GM23338 (cell line): ENCODE measurements at regions not wholly inside any gene's neighbourhood (a gene's known extent, or its start where the extent isn't known, plus 50 kb on each side); places are given as distances from the start of the nearest gene placed in this dataset.

Experiments
- ATAC-seq: fragments of 200-7000 bp; cut with Tn5 transposase; 3 replicates; pipeline ENCODE4 v1.9.1; 2020
- DNase-seq: peaks from one replicate; pipeline ENCODE4 v3.0.0-alpha.2; 2015; ENCODE audit warnings: low spot score
- H2AFZ ChIP-seq: fragments of 200-600 bp; sonication (generic); 2 replicates; pipeline ENCODE4 v1.8.0; 2016; ENCODE audit warnings: antibody characterized with exemption, mild to moderate bottlenecking, moderate library complexity
- H3F3A ChIP-seq: fragments of 200-600 bp; sonication (generic); replicated peaks from 2 replicates; pipeline ENCODE4 v1.8.0; 2017; ENCODE audit warnings: antibody characterized with exemption, mixed run types, low read depth
- H3K27ac ChIP-seq: fragments of 200-600 bp; sonication (generic); 2 replicates; pipeline ENCODE4 v1.6.1; 2016; ENCODE audit warnings: low read depth
- H3K27me3 ChIP-seq: fragments of 200-600 bp; sonication (generic); 2 replicates; pipeline ENCODE4 v1.8.0; 2016; ENCODE audit warnings: mild to moderate bottlenecking, mixed run types, moderate library complexity; ENCODE audit not compliant: insufficient read depth
- H3K36me3 ChIP-seq: fragments of 200-600 bp; sonication (generic); 2 replicates; pipeline ENCODE4 v1.8.0; 2016; ENCODE audit warnings: mild to moderate bottlenecking; ENCODE audit not compliant: insufficient read depth
- H3K4me1 ChIP-seq: fragments of 200-600 bp; sonication (generic); 2 replicates; pipeline ENCODE4 v1.8.0; 2016; ENCODE audit warnings: mild to moderate bottlenecking, moderate library complexity; ENCODE audit not compliant: insufficient read depth
- H3K4me2 ChIP-seq: fragments of 200-600 bp; sonication (generic); 2 replicates; pipeline ENCODE4 v1.7.1; 2017; ENCODE audit warnings: mixed run types
- H3K4me3 ChIP-seq: fragments of 200-600 bp; sonication (generic); 2 replicates; pipeline ENCODE4 v1.6.1; 2016; ENCODE audit warnings: mixed run types
- H3K79me2 ChIP-seq: fragments of 200-600 bp; sonication (generic); replicated peaks from 2 replicates; pipeline ENCODE4 v1.8.0; 2017; ENCODE audit warnings: mild to moderate bottlenecking; ENCODE audit not compliant: insufficient read depth
- H3K9me2 ChIP-seq: fragments of 200-600 bp; sonication (generic); 2 replicates; pipeline ENCODE4 v1.8.0; 2017; ENCODE audit not compliant: insufficient read depth
- H4K20me1 ChIP-seq: fragments of 200-600 bp; sonication (generic); replicated peaks from 2 replicates; pipeline ENCODE4 v1.8.0; 2017; ENCODE audit warnings: mild to moderate bottlenecking; ENCODE audit not compliant: insufficient read depth
- H3K27ac Mint-ChIP-seq: 2 replicates; pipeline ENCODE4 v1.8.0; 2020; ENCODE audit warnings: inconsistent platforms, mild to moderate bottlenecking, moderate library complexity, mixed read lengths
- H3K27me3 Mint-ChIP-seq: 3 replicates; pipeline ENCODE4 v1.8.0; 2022; ENCODE audit warnings: low read depth, mild to moderate bottlenecking, moderate library complexity, mixed read lengths, inconsistent platforms; ENCODE audit not compliant: insufficient read depth, poor library complexity
- H3K36me3 Mint-ChIP-seq: 3 replicates; pipeline ENCODE4 v1.8.0; 2021; ENCODE audit warnings: low read depth, mild to moderate bottlenecking, inconsistent platforms, moderate library complexity, mixed read lengths
- H3K4me1 Mint-ChIP-seq: 3 replicates; pipeline ENCODE4 v1.8.0; 2020; ENCODE audit warnings: mild to moderate bottlenecking, inconsistent platforms, mixed read lengths
- H3K4me3 Mint-ChIP-seq: 3 replicates; pipeline ENCODE4 v1.8.0; 2021; ENCODE audit warnings: moderate library complexity, mild to moderate bottlenecking, inconsistent platforms, mixed read lengths
- H3K9me3 Mint-ChIP-seq: 3 replicates; pipeline ENCODE4 v1.8.0; 2020; ENCODE audit warnings: moderate library complexity, mild to moderate bottlenecking, inconsistent platforms, mixed read lengths
- CREB1 ChIP-seq: fragments of 250-450 bp; sonication (Bioruptor Pico); IDR thresholded peaks from 2 replicates; pipeline ENCODE4 v1.5.0; 2020; ENCODE audit warnings: low read depth, mild to moderate bottlenecking, moderate library complexity
- ETS1 ChIP-seq: IDR thresholded peaks from 2 replicates; pipeline ENCODE4 v1.6.1; 2016; ENCODE audit warnings: antibody characterized with exemption
- NANOG ChIP-seq: IDR thresholded peaks from 2 replicates; pipeline ENCODE4 v1.6.1; 2016; ENCODE audit warnings: antibody characterized with exemption, borderline replicate concordance
- POLR2AphosphoS5 ChIP-seq: IDR thresholded peaks from 2 replicates; pipeline ENCODE4 v1.6.1; 2016; ENCODE audit warnings: antibody characterized with exemption, low read depth
- REST ChIP-seq: IDR thresholded peaks from one replicate; pipeline ENCODE4 v1.6.1; 2018; ENCODE audit warnings: antibody characterized with exemption; ENCODE audit not compliant: unreplicated experiment
- ZNF462 ChIP-seq: fragments of 250-450 bp; sonication (Bioruptor Pico); IDR thresholded peaks from 2 replicates; pipeline ENCODE4 v1.5.0; 2020; ENCODE audit warnings: mild to moderate bottlenecking, moderate library complexity

GRCh38 chr5:125421006-125421405 is 674.6 kb upstream of the ZNF608 start:
- TF ChIP-seq ETS1, result no peak
- TF ChIP-seq POLR2AphosphoS5, result no peak
- no peak for TF ChIP-seq NANOG
- TF ChIP-seq CREB1 (CRISPR knock-in tag), result no peak
- TF ChIP-seq ZNF462 (CRISPR knock-in tag), result no peak
- no peak for TF ChIP-seq REST
- H3K27ac Mint-ChIP-seq, result no peak overlapping the region
- no peak overlapping the region for H3K4me2 ChIP-seq
- H3K4me3 Mint-ChIP-seq, result no peak overlapping the region
- no peak overlapping the region for H3K27ac ChIP-seq
- peaks cover 16% of the 10 kb centered on the region; the same call in 1 of the 2 replicates for H3K4me1 ChIP-seq
- H3K79me2 ChIP-seq, result no peaks in the 10 kb centered on the region
- H4K20me1 ChIP-seq, result no peaks in the 10 kb centered on the region
- no peaks in the 10 kb centered on the region for H3K9me3 Mint-ChIP-seq
- H3K4me1 Mint-ChIP-seq, result peaks cover 32% of the 10 kb centered on the region
- no peak overlapping the region for H2AFZ ChIP-seq
- no peaks in the 10 kb centered on the region for H3K36me3 ChIP-seq
- DNase-seq, result no peak
- no peaks in the 10 kb centered on the region for H3K27me3 ChIP-seq
- H3K27me3 Mint-ChIP-seq, result peaks cover 1% of the 10 kb centered on the region
- H3K36me3 Mint-ChIP-seq, result no peaks in the 10 kb centered on the region
- H3K4me3 ChIP-seq, result no peak overlapping the region
- ATAC-seq, result no peak
- H3K9me2 ChIP-seq, result no peaks in the 10 kb centered on the region
- no peaks in the 10 kb centered on the region for H3F3A ChIP-seq
